GM19035 (cell line): ENCODE measurements at regions not wholly inside any gene's neighbourhood (a gene's known extent, or its start where the extent isn't known, plus 50 kb on each side); places are given as distances from the start of the nearest gene placed in this dataset.

Experiments
- ATAC-seq: cut with Tn5 transposase; IDR thresholded peaks from one replicate; pipeline ENCODE4 v1.9.1; 2021; ENCODE audit not compliant: unreplicated experiment

- ATAC-seq: no peak
These were observed 56.0 kb upstream of the MGAT4C start for GRCh38 chr12:86312232-86312631.
